Naive thymus-derived CD4-positive, alpha-beta T cell (primary cell): ENCODE measurements at regions not wholly inside any gene's neighbourhood (a gene's known extent, or its start where the extent isn't known, plus 50 kb on each side); places are given as distances from the start of the nearest gene placed in this dataset.

Experiments
- ATAC-seq: fragments of 150-1000 bp; cut with Tn5 transposase; 2 replicates; pipeline ENCODE4 v1.10.0; 2021; ENCODE audit warnings: mild to moderate bottlenecking, moderate library complexity
- CTCF ChIA-PET: fragments of 350-600 bp; sonication (Branson Sonifier 250); formaldehyde crosslinking; loops from one replicate; lab custom pipeline; 2021; ENCODE audit warnings: antibody characterized with exemption; lab: Charles Lee
- POLR2A ChIA-PET: fragments of 350-600 bp; sonication (Branson Sonifier 250); formaldehyde crosslinking; loops from one replicate; lab custom pipeline; 2021; ENCODE audit warnings: antibody characterized with exemption, inconsistent platforms; lab: Charles Lee
- DNase-seq, 9 donors: peaks; one replicate each; pipeline versions ENCODE4 v3.0.0 to v3.0.0-alpha.2; 2020 to 2022; ENCODE audit warnings: mixed read lengths in 1 of 9
- H3K27ac ChIP-seq: one replicate; pipeline ENCODE4 v1.7.0; 2013; ENCODE audit warnings: mild to moderate bottlenecking, low read depth, low read length, moderate library complexity
- H3K27me3 ChIP-seq, 2 donors: one replicate each; pipeline ENCODE4 v1.7.0; 2013; ENCODE audit warnings: low read length in 2 of 2, mild to moderate bottlenecking in 2 of 2, moderate library complexity in 2 of 2; ENCODE audit not compliant: control insufficient read depth in 2 of 2, insufficient read depth in 2 of 2
- H3K36me3 ChIP-seq, 3 experiments: 1 replicate in 2 of 3; 2 replicates in 1 of 3; pipeline ENCODE4 v1.7.0; 2013; ENCODE audit warnings: low read length in 3 of 3, mild to moderate bottlenecking in 3 of 3, moderate library complexity in 1 of 3; ENCODE audit not compliant: insufficient read depth in 3 of 3, control insufficient read depth in 2 of 3
- H3K4me1 ChIP-seq, 2 donors: one replicate each; pipeline ENCODE4 v1.7.0; 2013; ENCODE audit warnings: low read length in 2 of 2, mild to moderate bottlenecking in 2 of 2, moderate library complexity in 1 of 2; ENCODE audit not compliant: control insufficient read depth in 2 of 2, insufficient read depth in 2 of 2
- H3K4me3 ChIP-seq: 2 replicates; pipeline ENCODE4 v1.7.0; 2013; ENCODE audit warnings: mild to moderate bottlenecking, low read length
- H3K9me3 ChIP-seq, 3 experiments: 1 replicate in 2 of 3; 2 replicates in 1 of 3; pipeline ENCODE4 v1.7.0; 2013; ENCODE audit warnings: low read length in 3 of 3; ENCODE audit not compliant: control insufficient read depth in 2 of 3
- H3K27ac Mint-ChIP-seq, 9 donors: one replicate each; pipeline ENCODE4 v1.8.0; 2020 to 2022; ENCODE audit warnings: mixed read lengths in 9 of 9, mild to moderate bottlenecking in 8 of 9, moderate library complexity in 5 of 9, inconsistent platforms in 2 of 9
- H3K27me3 Mint-ChIP-seq, 5 donors: one replicate each; pipeline ENCODE4 v1.8.0; 2021 to 2022; ENCODE audit warnings: mixed read lengths in 5 of 5, mild to moderate bottlenecking in 1 of 5
- H3K36me3 Mint-ChIP-seq, 5 donors: one replicate each; pipeline ENCODE4 v1.8.0; 2020 to 2022; ENCODE audit warnings: mixed read lengths in 5 of 5, mild to moderate bottlenecking in 3 of 5, inconsistent platforms in 1 of 5
- H3K4me1 Mint-ChIP-seq, 7 donors: one replicate each; pipeline ENCODE4 v1.8.0; 2020 to 2022; ENCODE audit warnings: mixed read lengths in 7 of 7, mild to moderate bottlenecking in 3 of 7, inconsistent platforms in 1 of 7
- H3K4me3 Mint-ChIP-seq, 10 donors: one replicate each; pipeline ENCODE4 v1.8.0; 2020 to 2022; ENCODE audit warnings: mild to moderate bottlenecking in 10 of 10, mixed read lengths in 10 of 10, moderate library complexity in 6 of 10, inconsistent platforms in 2 of 10
- H3K9me3 Mint-ChIP-seq, 11 donors: one replicate each; pipeline ENCODE4 v1.8.0; 2020 to 2022; ENCODE audit warnings: mixed read lengths in 11 of 11, mild to moderate bottlenecking in 4 of 11, inconsistent platforms in 1 of 11, moderate library complexity in 1 of 11
- intact Hi-C, 2 donors: fragments of 100-400 bp; cut with micrococcal nuclease; formaldehyde crosslinking; loops; one replicate each; pipeline ENCODE4 v1.15.1; 2023

DNA sequence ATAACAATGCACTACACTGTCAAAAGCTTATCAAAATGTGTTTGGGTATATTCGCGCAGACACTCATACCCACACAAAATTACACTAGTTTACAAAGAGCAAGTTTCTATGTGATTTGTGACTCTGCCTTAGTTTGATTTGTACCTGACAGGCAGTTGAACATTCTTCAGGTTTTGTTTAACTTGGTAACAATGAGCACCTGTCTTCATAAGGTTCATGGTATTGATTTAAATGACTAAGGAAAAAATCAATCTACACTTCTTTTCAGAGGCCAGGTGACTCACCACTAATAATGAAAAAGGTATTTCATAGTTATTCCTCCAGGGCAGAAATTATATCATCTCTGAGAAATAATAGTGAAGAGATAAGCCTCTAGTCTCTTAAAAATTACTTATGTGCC, 1114.6 kb upstream of the AGA start:
- no peak for ATAC-seq
- no peaks in the 10 kb centered on the region for H3K4me1 Mint-ChIP-seq
- DNase-seq = no peak
- no peak overlapping the region for H3K4me3 Mint-ChIP-seq
- no peak overlapping the region for H3K27ac Mint-ChIP-seq
- H3K27ac ChIP-seq = no peak overlapping the region
- intact Hi-C loops = no loop called here
- CTCF ChIA-PET = no interaction called here
- no peaks in the 10 kb centered on the region for H3K36me3 ChIP-seq
- no peaks in the 10 kb centered on the region for H3K4me1 ChIP-seq
- no peak overlapping the region for H3K4me3 ChIP-seq
- H3K36me3 Mint-ChIP-seq = no peaks in the 10 kb centered on the region
- H3K9me3 ChIP-seq = no peaks in the 10 kb centered on the region
- no peaks in the 10 kb centered on the region for H3K27me3 ChIP-seq
- POLR2A ChIA-PET = no interaction called here
- H3K9me3 Mint-ChIP-seq = peaks cover 0 to 10% (median 0%) of the 10 kb centered on the region in 11 donors
- no peaks in the 10 kb centered on the region for H3K27me3 Mint-ChIP-seq

DNA sequence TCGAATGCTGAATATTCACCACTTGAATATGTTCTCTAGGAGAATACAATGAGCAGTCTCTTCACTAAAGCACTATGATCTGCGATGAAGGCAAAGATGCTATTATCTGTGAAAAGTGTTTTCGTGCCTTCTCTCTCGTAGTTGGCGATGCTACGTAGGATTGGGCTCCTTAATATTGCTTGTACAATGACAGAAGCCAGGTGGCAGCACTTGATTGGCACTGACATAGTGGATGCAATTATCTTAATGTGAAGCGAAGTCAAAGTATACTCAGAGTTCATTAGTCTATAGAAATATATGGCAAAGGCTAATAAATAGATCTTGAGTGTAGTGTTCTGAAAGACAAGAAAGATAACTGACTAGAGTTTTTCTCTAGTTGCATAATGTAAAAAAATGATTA, 1135.7 kb upstream of the AGA start:
- intact Hi-C loops = no loop called here
- H3K4me1 ChIP-seq = no peaks in the 10 kb centered on the region
- H3K27me3 Mint-ChIP-seq = no peaks in the 10 kb centered on the region
- POLR2A ChIA-PET = no interaction called here
- H3K27me3 ChIP-seq = no peaks in the 10 kb centered on the region
- no peak overlapping the region for H3K4me3 ChIP-seq
- no peak overlapping the region for H3K4me3 Mint-ChIP-seq
- H3K27ac Mint-ChIP-seq = no peak overlapping the region
- CTCF ChIA-PET = no interaction called here
- no peaks in the 10 kb centered on the region for H3K4me1 Mint-ChIP-seq
- DNase-seq = no peak
- no peak overlapping the region for H3K27ac ChIP-seq
- no peaks in the 10 kb centered on the region for H3K9me3 ChIP-seq
- H3K9me3 Mint-ChIP-seq = peaks cover 0 to 12% (median 0%) of the 10 kb centered on the region in 11 donors
- no peaks in the 10 kb centered on the region for H3K36me3 Mint-ChIP-seq
- no peaks in the 10 kb centered on the region for H3K36me3 ChIP-seq
- no peak for ATAC-seq

DNA sequence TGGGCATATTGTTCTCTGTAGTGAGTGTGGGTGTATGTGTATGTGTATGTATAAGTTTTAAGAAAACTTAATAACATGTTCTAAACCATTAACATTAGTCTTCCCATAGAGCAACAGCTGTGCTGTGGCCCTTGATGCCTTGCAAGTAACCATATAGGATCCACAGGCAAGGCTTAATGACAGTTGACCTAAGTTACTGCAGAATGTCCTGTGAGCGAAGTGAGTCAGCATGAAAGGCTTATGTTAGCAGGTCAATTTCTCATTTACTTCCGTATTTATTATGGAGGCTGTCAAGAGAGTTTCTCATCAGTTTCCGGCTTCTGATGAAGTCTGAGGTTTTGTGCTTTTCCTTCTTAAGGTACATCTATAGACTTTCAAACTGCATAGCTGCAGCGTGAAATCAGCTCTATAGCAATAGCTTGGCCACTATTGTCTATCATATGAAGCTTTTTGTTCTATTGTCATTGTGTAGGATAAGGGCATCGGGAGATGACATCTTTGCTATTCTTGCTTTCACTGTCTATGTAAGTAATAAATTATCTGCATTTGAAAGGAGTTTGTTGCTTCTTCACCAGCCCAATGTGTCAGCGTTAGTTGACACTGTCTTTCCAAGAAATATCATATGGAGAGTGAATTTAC, 1153.4 kb upstream of the AGA start:
- no peak overlapping the region for H3K4me3 Mint-ChIP-seq
- H3K27ac ChIP-seq = no peak overlapping the region
- no peaks in the 10 kb centered on the region for H3K4me1 Mint-ChIP-seq
- POLR2A ChIA-PET = no interaction called here
- H3K27me3 Mint-ChIP-seq = no peaks in the 10 kb centered on the region
- no peaks in the 10 kb centered on the region for H3K36me3 ChIP-seq
- no peaks in the 10 kb centered on the region for H3K9me3 ChIP-seq
- DNase-seq = no peak
- H3K4me1 ChIP-seq = no peaks in the 10 kb centered on the region
- CTCF ChIA-PET = no interaction called here
- no peak for ATAC-seq
- intact Hi-C loops = no loop called here
- H3K9me3 Mint-ChIP-seq = peaks cover 0 to 22% (median 12%) of the 10 kb centered on the region in 11 donors
- H3K27me3 ChIP-seq = no peaks in the 10 kb centered on the region
- peaks cover 0 to 5% (median 0%) of the 10 kb centered on the region in 5 donors for H3K36me3 Mint-ChIP-seq
- no peak overlapping the region for H3K4me3 ChIP-seq
- no peak overlapping the region for H3K27ac Mint-ChIP-seq

DNA sequence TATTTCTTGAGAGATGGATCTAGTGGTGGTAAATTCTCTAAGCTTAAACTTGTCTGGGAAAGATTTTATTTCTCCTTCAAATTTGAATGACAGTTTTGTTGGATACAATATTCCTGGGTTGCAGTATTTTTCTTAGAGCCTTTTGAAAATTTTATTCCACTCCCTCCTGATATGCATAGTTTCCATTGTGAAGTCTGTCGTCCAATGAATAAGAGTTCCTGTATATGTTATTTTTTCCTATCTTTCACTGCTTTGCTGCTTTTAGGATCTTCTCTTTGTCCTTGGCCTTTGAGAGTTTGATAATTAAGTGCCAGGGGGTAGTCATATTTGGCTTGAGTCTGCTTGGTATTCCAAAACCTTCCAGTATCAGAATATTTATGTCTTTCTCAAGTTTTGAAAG, 1156.4 kb upstream of the AGA start:
- Mint-ChIP-seq H3K27ac (no peak overlapping the region), H3K4me1 (no peaks in the 10 kb centered on the region), H3K9me3 (peaks cover 0 to 27% (median 12%) of the 10 kb centered on the region in 11 donors), H3K36me3 (peaks cover 0 to 5% (median 0%) of the 10 kb centered on the region in 5 donors), H3K4me3 (no peak overlapping the region), H3K27me3 (no peaks in the 10 kb centered on the region)
- ATAC-seq = no peak
- Histone ChIP-seq H3K27ac (no peak overlapping the region), H3K4me1 (no peaks in the 10 kb centered on the region), H3K4me3 (no peak overlapping the region), H3K36me3 (no peaks in the 10 kb centered on the region), H3K27me3 (no peaks in the 10 kb centered on the region), H3K9me3 (no peaks in the 10 kb centered on the region)
- POLR2A ChIA-PET = no interaction called here
- no peak for DNase-seq
- CTCF ChIA-PET = no interaction called here
- intact Hi-C loops = no loop called here

DNA sequence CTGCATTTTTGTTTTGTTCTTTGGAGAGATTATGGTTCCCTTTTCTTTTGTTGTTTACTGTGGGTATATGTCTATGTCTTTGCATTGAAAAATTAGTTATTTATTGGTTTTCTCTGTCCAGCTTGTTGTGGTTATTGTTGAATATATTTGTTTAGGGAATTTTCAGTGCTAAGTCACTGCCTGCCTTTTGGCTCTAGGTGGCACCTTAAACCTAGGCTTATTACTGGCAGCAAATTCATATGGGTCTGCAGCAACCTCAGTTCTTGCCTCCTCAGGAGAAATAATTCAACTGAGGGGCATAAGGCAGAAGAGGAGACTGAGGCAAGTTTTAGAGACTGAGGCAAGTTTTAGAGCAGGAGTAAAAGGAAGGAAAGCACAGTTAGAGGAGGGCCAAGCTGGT, 1157.3 kb upstream of the AGA start:
- ChIA-PET CTCF (no interaction called here), POLR2A (no interaction called here)
- Mint-ChIP-seq H3K36me3 (peaks cover 0 to 5% (median 0%) of the 10 kb centered on the region in 5 donors), H3K9me3 (peaks cover 0 to 26% (median 12%) of the 10 kb centered on the region in 11 donors), H3K27ac (no peak overlapping the region), H3K4me1 (no peaks in the 10 kb centered on the region), H3K27me3 (no peaks in the 10 kb centered on the region), H3K4me3 (no peak overlapping the region)
- Histone ChIP-seq H3K4me1 (no peaks in the 10 kb centered on the region), H3K9me3 (no peaks in the 10 kb centered on the region), H3K27ac (no peak overlapping the region), H3K4me3 (no peak overlapping the region), H3K27me3 (no peaks in the 10 kb centered on the region), H3K36me3 (no peaks in the 10 kb centered on the region)
- DNase-seq (no peak), ATAC-seq (no peak)
- intact Hi-C loops = no loop called here

DNA sequence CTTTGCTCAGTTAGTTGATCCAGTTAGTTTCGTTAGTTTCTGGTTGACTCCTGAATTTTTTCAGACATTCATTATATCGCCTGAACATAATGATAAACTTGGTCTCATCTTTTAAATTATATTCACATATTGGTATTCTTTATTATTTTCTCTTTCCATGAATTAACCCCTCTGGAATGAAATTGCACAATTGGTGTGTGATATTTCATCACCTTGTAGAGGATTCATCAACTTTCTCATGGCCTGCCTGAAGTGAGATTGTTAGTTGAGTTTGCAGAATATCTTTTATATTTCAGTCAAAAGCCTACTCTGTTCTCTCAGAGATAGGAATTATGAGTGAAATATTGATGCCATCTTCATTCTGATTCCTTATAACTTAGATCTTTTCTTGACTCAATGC, 1160.6 kb upstream of the AGA start:
- ChIA-PET POLR2A (no interaction called here), CTCF (no interaction called here)
- intact Hi-C loops = no loop called here
- Histone ChIP-seq H3K36me3 (no peaks in the 10 kb centered on the region), H3K27ac (no peak overlapping the region), H3K4me3 (no peak overlapping the region), H3K4me1 (no peaks in the 10 kb centered on the region), H3K9me3 (no peaks in the 10 kb centered on the region), H3K27me3 (no peaks in the 10 kb centered on the region)
- Mint-ChIP-seq H3K27ac (no peak overlapping the region), H3K27me3 (no peaks in the 10 kb centered on the region), H3K4me1 (no peaks in the 10 kb centered on the region), H3K9me3 (peaks cover 0 to 22% (median 9%) of the 10 kb centered on the region in 11 donors), H3K4me3 (no peak overlapping the region), H3K36me3 (peaks cover 0 to 5% (median 0%) of the 10 kb centered on the region in 5 donors)
- DNase-seq = no peak
- ATAC-seq = no peak

DNA sequence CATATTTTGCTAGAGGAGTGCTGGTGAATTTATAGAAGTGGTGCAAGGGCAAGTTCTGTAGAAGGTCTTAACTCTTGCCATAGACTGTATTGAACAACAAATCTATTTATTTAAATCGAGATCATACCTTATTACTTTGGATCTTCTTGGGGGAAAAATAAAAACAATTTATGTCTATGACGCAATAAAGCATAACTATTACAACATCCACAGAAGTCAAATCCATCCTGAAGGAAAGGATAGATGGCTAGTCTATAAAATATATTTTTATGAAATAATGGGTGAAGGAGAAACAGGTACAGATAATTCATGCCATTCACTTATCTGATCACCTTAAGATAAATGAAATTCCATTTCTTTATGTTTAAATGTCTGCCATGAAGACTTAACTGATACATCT, 1168.8 kb upstream of the AGA start:
- no peaks in the 10 kb centered on the region for H3K36me3 ChIP-seq
- no peaks in the 10 kb centered on the region for H3K27me3 ChIP-seq
- CTCF ChIA-PET = no interaction called here
- Mint-ChIP-seq H3K36me3 (no peaks in the 10 kb centered on the region), H3K27ac (no peak overlapping the region), H3K4me1 (no peaks in the 10 kb centered on the region), H3K9me3 (peaks cover 0 to 17% (median 1%) of the 10 kb centered on the region in 11 donors), H3K4me3 (no peak overlapping the region), H3K27me3 (no peaks in the 10 kb centered on the region)
- POLR2A ChIA-PET = no interaction called here
- no peak for ATAC-seq
- intact Hi-C loops = no loop called here
- no peaks in the 10 kb centered on the region for H3K9me3 ChIP-seq
- H3K4me1 ChIP-seq = no peaks in the 10 kb centered on the region
- no peak for DNase-seq
- no peak overlapping the region for H3K27ac ChIP-seq
- H3K4me3 ChIP-seq = no peak overlapping the region
